Calu3 (cell line): ENCODE measurements at regions not wholly inside any gene's neighbourhood (a gene's known extent, or its start where the extent isn't known, plus 50 kb on each side); places are given as distances from the start of the nearest gene placed in this dataset.

ENCODE experiments used
- BruUV-seq: library from RNA; stranded (reverse); fragments of 400-500 nt; replicated peaks from 2 replicates; lab custom pipeline; 2021; lab: Mats Ljungman, UMichigan
- CTCF ChIA-PET: fragments of 300-600 bp; sonication (Branson Sonifier 250); formaldehyde crosslinking; loops from one replicate; lab custom pipeline; 2022; ENCODE audit warnings: antibody characterized with exemption; lab: Charles Lee
- DNase-seq: peaks from one replicate; pipeline ENCODE4 v3.0.0; 2022
- H3K27ac Mint-ChIP-seq: one replicate; pipeline ENCODE4 v1.8.0; 2022; ENCODE audit warnings: mixed read lengths; ENCODE audit not compliant: unreplicated experiment
- H3K27me3 Mint-ChIP-seq: one replicate; pipeline ENCODE4 v1.8.0; 2022; ENCODE audit warnings: mixed read lengths; ENCODE audit not compliant: unreplicated experiment
- H3K36me3 Mint-ChIP-seq: one replicate; pipeline ENCODE4 v1.8.0; 2022; ENCODE audit warnings: mild to moderate bottlenecking, moderate library complexity, mixed read lengths; ENCODE audit not compliant: insufficient read depth, unreplicated experiment
- H3K4me1 Mint-ChIP-seq: one replicate; pipeline ENCODE4 v1.8.0; 2022; ENCODE audit warnings: mild to moderate bottlenecking, low read depth, mixed read lengths; ENCODE audit not compliant: unreplicated experiment
- H3K4me3 Mint-ChIP-seq: one replicate; pipeline ENCODE4 v1.8.0; 2022; ENCODE audit warnings: mild to moderate bottlenecking, low read depth, moderate library complexity, mixed read lengths; ENCODE audit not compliant: unreplicated experiment
- H3K9me3 Mint-ChIP-seq: one replicate; pipeline ENCODE4 v1.8.0; 2022; ENCODE audit warnings: low read depth, mixed read lengths; ENCODE audit not compliant: unreplicated experiment
- CTCF ChIP-seq: fragments of 200-600 bp; IDR thresholded peaks from one replicate; pipeline ENCODE4 v1.8.0; 2022; ENCODE audit warnings: antibody characterized with exemption; ENCODE audit not compliant: unreplicated experiment
- intact Hi-C: fragments of 100-400 bp; cut with micrococcal nuclease; formaldehyde crosslinking; loops from one replicate; pipeline ENCODE4 v1.10.0; 2022; ENCODE audit not compliant: unreplicated experiment

DNA sequence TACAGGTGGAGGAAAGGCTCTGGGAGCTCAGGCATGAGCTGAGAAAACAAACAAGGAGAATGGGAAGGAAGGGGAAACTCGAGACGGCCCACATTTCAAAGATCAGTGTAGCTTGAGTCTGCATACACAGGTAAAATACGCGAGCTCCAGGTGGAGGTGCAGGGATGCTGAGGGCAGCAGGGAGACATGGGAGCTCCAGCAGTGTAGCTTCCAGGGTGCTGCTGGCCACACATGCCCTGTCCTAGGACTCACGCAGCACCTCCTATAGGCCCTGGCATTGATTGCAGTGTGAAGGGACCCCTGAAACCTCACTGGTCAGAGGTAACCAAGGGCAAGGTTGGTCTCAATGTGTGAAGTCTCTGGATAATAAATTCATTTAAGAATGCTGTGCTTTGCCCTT is 362.8 kb upstream of the HS6ST1 start:
- Mint-ChIP-seq H3K27me3 (peaks cover 26% of the 10 kb centered on the region), H3K4me1 (no peaks in the 10 kb centered on the region), H3K36me3 (no peaks in the 10 kb centered on the region), H3K27ac (no peak overlapping the region), H3K4me3 (no peak overlapping the region), H3K9me3 (no peaks in the 10 kb centered on the region)
- TF ChIP-seq CTCF: no peak
- CTCF ChIA-PET: no interaction called here
- DNase-seq: no peak
- no TSS peak for BruUV-seq
- intact Hi-C loops: no loop called here

DNA sequence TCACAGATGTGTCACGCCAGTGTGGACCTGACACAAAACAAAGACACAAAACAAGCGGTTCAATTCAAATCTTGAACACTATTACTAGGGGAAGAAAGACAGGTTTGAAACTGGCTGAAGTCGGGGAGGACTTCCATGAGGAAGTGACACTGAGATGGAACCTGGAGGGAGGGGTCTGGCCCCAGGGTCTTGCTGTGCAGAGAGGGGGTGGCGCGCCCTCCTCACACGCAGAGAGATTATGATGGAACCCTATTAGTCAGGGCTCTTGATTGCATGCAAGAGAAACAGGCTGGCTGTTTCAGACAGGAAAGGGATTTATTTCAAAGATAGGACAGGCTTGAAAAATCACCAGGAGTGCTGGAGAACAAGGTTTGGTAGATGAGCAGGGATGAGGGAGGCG is 363.6 kb upstream of the HS6ST1 start:
- BruUV-seq: no TSS peak
- DNase-seq: no peak
- peaks cover 26% of the 10 kb centered on the region for H3K27me3 Mint-ChIP-seq
- intact Hi-C loops: no loop called here
- CTCF ChIA-PET: no interaction called here
- H3K36me3 Mint-ChIP-seq: no peaks in the 10 kb centered on the region
- H3K9me3 Mint-ChIP-seq: no peaks in the 10 kb centered on the region
- H3K4me1 Mint-ChIP-seq: no peaks in the 10 kb centered on the region
- H3K27ac Mint-ChIP-seq: no peak overlapping the region
- no peak for TF ChIP-seq CTCF
- H3K4me3 Mint-ChIP-seq: no peak overlapping the region

- CTCF ChIA-PET: no interaction called here
- H3K27ac Mint-ChIP-seq: no peak overlapping the region
- no peak for DNase-seq
- H3K4me3 Mint-ChIP-seq: no peak overlapping the region
- intact Hi-C loops: no loop called here
- H3K4me1 Mint-ChIP-seq: no peaks in the 10 kb centered on the region
- TF ChIP-seq CTCF: no peak
- no peaks in the 10 kb centered on the region for H3K36me3 Mint-ChIP-seq
- H3K9me3 Mint-ChIP-seq: no peaks in the 10 kb centered on the region
- peaks cover 26% of the 10 kb centered on the region for H3K27me3 Mint-ChIP-seq
- no TSS peak for BruUV-seq
These were observed 364.1 kb upstream of the HS6ST1 start for GRCh38 chr2:128682729-128683284.

DNA sequence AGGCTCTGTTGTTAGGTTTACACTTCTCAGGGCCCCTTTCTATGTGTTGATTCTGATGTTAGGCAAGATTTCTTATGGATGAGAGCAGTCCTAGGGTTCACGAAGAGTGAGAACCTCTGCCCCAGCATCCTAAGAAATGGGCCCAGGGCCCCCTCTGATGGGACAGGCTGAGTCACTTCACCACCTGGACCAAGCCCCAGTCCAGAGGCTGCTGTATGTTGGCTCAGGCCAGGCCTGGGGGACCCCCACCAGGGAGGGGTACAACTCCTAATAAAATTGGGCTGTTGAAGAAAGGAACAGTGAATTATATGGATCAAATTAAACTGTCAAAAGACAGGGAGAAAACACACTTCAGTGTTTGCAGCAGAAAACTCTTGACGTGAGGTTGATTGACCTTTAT is 365.9 kb upstream of the HS6ST1 start:
- Mint-ChIP-seq H3K9me3 (no peaks in the 10 kb centered on the region), H3K4me3 (no peak overlapping the region), H3K27ac (no peak overlapping the region), H3K36me3 (no peaks in the 10 kb centered on the region), H3K27me3 (peaks cover 35% of the 10 kb centered on the region), H3K4me1 (no peaks in the 10 kb centered on the region)
- BruUV-seq: no TSS peak
- CTCF ChIA-PET: no interaction called here
- intact Hi-C loops: no loop called here
- TF ChIP-seq CTCF: no peak
- DNase-seq: no peak
